Tibial artery (tissue), 4 donors: ENCODE measurements at regions not wholly inside any gene's neighbourhood (a gene's known extent, or its start where the extent isn't known, plus 50 kb on each side); places are given as distances from the start of the nearest gene placed in this dataset.
"Not testable (repeated sequence)": the region's sequence is repeated elsewhere in the genome, so short reads cannot be mapped to it uniquely, and the experiment has no call there.

ENCODE experiments used
- DNase-seq, 2 donors: peaks; one replicate each; pipeline ENCODE4 v3.0.0-alpha.2; 2019
- H3K27ac ChIP-seq, 2 donors: fragments of 200-600 bp; sonication (generic) in 1 of 2; 1 replicate in 1 of 2; 2 replicates in 1 of 2; pipeline ENCODE4 v1.5.1; 2018 to 2019; ENCODE audit warnings: mild to moderate bottlenecking in 1 of 2
- H3K27me3 ChIP-seq, 2 donors: fragments of 200-600 bp; sonication (generic) in 1 of 2; one replicate each; pipeline versions ENCODE4 v1.5.1 to v1.6.0; 2016 to 2019
- H3K36me3 ChIP-seq, 3 donors: fragments of 200-600 bp; sonication (generic) in 2 of 3; one replicate each; pipeline ENCODE4 v1.5.1; 2016 to 2019; ENCODE audit warnings: mild to moderate bottlenecking in 2 of 3
- H3K4me1 ChIP-seq, 4 donors: fragments of 200-600 bp; sonication (generic) in 2 of 4; 1 replicate in 3 of 4; 2 replicates in 1 of 4; pipeline ENCODE4 v1.5.1; 2016 to 2019
- H3K4me3 ChIP-seq, 2 donors: fragments of 200-600 bp; sonication (generic) in 1 of 2; 1 replicate in 1 of 2; 2 replicates in 1 of 2; pipeline ENCODE4 v1.5.1; 2018 to 2019; ENCODE audit warnings: mild to moderate bottlenecking in 2 of 2
- H3K9me3 ChIP-seq, 3 donors: fragments of 200-600 bp; sonication (generic) in 1 of 3; one replicate each; pipeline ENCODE4 v1.5.1; 2016 to 2019
- intact Hi-C: fragments of 100-400 bp; cut with DNase I; formaldehyde crosslinking; loops from one replicate; pipeline ENCODE4 v1.15.0; 2023; ENCODE audit warnings: low total_unique reads
- TF ChIP-seq, protein P1 (sequence below), 2 experiments: fragments of 200-600 bp in 1 of 2; fragments of 450-650 bp in 1 of 2; IDR thresholded peaks; one replicate each; pipeline ENCODE4 v1.5.1; 2017 to 2019; ENCODE audit warnings: antibody characterized with exemption in 2 of 2, mild to moderate bottlenecking in 1 of 2, moderate library complexity in 1 of 2

DNA sequence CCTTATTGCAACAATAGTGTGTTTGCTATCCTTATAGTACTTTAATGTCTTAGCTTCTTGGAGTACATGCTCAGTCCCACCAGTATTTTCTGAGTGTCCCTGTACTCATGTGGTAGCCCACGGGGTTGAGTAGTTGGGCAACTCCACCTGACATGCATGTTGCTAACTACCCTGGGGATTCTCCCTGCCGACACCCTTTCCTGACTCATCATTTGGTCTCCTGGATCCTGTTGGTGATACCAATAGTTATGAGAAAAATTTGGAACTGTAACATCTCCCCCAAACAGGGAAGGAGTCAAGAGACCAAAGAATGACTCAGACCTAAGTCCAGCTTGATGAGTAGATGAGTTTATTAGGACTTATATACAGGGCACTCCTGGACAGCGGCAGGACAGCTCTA, 101.6 kb downstream of the BRMS1L start:
- intact Hi-C loops: no loop called here
- H3K9me3 ChIP-seq: no peaks in the 10 kb centered on the region
- H3K27ac ChIP-seq: no peak overlapping the region
- H3K36me3 ChIP-seq: no peaks in the 10 kb centered on the region
- TF ChIP-seq, protein P1, sequence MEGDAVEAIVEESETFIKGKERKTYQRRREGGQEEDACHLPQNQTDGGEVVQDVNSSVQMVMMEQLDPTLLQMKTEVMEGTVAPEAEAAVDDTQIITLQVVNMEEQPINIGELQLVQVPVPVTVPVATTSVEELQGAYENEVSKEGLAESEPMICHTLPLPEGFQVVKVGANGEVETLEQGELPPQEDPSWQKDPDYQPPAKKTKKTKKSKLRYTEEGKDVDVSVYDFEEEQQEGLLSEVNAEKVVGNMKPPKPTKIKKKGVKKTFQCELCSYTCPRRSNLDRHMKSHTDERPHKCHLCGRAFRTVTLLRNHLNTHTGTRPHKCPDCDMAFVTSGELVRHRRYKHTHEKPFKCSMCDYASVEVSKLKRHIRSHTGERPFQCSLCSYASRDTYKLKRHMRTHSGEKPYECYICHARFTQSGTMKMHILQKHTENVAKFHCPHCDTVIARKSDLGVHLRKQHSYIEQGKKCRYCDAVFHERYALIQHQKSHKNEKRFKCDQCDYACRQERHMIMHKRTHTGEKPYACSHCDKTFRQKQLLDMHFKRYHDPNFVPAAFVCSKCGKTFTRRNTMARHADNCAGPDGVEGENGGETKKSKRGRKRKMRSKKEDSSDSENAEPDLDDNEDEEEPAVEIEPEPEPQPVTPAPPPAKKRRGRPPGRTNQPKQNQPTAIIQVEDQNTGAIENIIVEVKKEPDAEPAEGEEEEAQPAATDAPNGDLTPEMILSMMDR (IDR thresholded peaks at IDR 0.05): no peak
- H3K4me1 ChIP-seq: no peaks in the 10 kb centered on the region
- no peak overlapping the region for H3K4me3 ChIP-seq
- no peaks in the 10 kb centered on the region for H3K27me3 ChIP-seq
- no peak for DNase-seq

DNA sequence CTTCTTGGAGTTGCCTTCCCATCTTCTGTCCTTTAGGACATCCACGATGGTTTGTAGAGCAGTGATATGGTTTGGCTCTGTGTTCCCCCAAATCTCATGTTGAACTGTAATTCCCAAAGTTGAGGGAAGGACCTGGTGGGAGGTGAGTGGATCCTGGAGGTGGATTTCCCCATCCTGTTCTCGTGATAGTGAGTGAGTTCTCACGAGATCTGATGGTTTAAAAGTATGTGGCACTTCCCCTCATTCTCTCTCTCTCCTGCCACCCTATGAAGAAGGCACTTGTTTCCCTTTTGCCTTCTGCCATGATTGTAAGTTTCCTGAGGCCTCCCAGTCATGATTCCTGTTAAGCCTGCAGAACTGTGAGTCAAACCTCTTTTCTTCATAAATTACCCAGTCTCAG, 99.2 kb downstream of the BRMS1L start:
- DNase-seq: no peak
- Histone ChIP-seq H3K9me3 (no peaks in the 10 kb centered on the region), H3K4me3 (no peak overlapping the region), H3K36me3 (no peaks in the 10 kb centered on the region), H3K27me3 (no peaks in the 10 kb centered on the region), H3K4me1 (no peaks in the 10 kb centered on the region), H3K27ac (no peak overlapping the region)
- intact Hi-C loops: no loop called here
- TF ChIP-seq, protein P1 (IDR thresholded peaks at IDR 0.05): no peak

DNA sequence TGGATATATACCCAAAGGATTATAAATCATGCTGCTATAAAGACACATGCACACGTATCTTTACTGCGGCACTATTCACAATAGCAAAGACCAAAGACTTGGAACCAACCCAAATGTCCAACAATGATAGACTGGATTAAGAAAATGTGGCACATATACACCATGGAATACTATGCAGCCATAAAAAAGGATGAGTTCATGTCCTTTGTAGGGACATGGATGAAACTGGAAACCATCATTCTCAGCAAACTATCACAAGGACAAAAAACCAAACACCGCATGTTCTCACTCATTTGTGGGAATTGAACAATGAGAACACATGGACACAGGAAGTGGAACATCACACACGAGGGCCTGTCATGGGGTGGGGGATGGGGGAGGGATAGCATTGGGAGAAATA, 96.5 kb downstream of the BRMS1L start:
- H3K27me3 ChIP-seq, H3K4me1 ChIP-seq, H3K9me3 ChIP-seq, DNase-seq, intact Hi-C loops, H3K4me3 ChIP-seq, H3K27ac ChIP-seq, H3K36me3 ChIP-seq: not testable (repeated sequence)

DNA sequence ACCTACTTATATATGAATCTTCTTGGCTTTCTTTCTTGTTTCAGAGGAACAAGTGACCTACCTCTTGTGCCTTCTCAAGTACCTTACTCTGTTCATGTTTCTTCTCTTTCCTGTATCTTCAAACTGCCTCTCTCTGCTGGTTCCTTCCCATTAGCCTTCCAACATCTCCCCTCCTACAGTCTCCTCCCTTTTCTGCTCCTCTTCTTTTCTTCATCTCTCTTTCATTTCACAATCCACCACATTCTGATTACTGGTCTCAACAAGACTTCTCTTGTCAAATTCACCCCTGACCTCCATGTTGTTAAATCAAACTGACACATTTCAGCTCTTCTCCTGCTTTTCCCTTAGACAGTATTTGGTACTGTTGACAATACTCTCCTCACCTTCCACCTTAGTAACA, 95.6 kb downstream of the BRMS1L start:
- TF ChIP-seq, protein P1 (IDR thresholded peaks at IDR 0.05): no peak
- intact Hi-C loops: no loop called here
- Histone ChIP-seq H3K27me3 (no peaks in the 10 kb centered on the region), H3K4me1 (no peaks in the 10 kb centered on the region), H3K27ac (no peak overlapping the region), H3K9me3 (no peaks in the 10 kb centered on the region), H3K4me3 (no peak overlapping the region), H3K36me3 (no peaks in the 10 kb centered on the region)
- DNase-seq: no peak
